HFFc6 (cell line): ENCODE measurements at regions not wholly inside any gene's neighbourhood (a gene's known extent, or its start where the extent isn't known, plus 50 kb on each side); places are given as distances from the start of the nearest gene placed in this dataset.

Experiments used
- DNase-seq: peaks from one replicate; pipeline ENCODE4 v3.0.0-alpha.2; 2018
- H3K27ac Mint-ChIP-seq: 2 replicates; pipeline ENCODE4 v1.8.0; 2020; ENCODE audit warnings: mild to moderate bottlenecking, mixed read lengths
- H3K27me3 Mint-ChIP-seq: 2 replicates; pipeline ENCODE4 v1.8.0; 2021; ENCODE audit warnings: mild to moderate bottlenecking, moderate library complexity, mixed read lengths; ENCODE audit not compliant: insufficient read depth
- H3K36me3 Mint-ChIP-seq: 2 replicates; pipeline ENCODE4 v1.8.0; 2021; ENCODE audit warnings: low read depth, mixed read lengths
- H3K4me1 Mint-ChIP-seq: 2 replicates; pipeline ENCODE4 v1.8.0; 2020; ENCODE audit warnings: low read depth, mixed read lengths
- H3K4me3 Mint-ChIP-seq: 2 replicates; pipeline ENCODE4 v1.8.0; 2020; ENCODE audit warnings: mild to moderate bottlenecking, moderate library complexity, mixed read lengths
- H3K9me3 Mint-ChIP-seq: 2 replicates; pipeline ENCODE4 v1.8.0; 2020; ENCODE audit warnings: mild to moderate bottlenecking, mixed read lengths
- CTCF ChIP-seq: fragments of 200-600 bp; sonication (generic); IDR thresholded peaks from 2 replicates; pipeline ENCODE4 v1.5.0; 2021; ENCODE audit warnings: antibody characterized with exemption, mild to moderate bottlenecking

DNA sequence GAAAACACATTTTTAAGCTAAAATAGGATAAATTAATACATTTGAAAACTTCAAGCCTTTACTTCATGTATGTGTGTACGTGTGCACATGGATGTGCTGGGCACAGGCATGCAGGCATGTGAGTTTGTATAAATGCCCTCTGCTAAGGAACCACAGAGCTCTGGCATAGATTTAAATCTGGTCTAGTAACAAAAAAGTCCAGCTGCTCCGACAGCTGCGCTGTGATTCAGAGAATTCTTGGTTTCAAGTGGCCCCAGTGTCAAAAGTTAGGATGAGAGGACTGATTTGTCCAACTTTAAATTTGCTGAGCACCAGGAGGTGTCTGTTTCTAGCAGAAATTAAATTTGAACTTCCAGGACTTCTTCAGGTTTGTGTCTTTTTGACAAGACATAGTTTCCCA is 203.7 kb upstream of the TUT7 start:
- no peak overlapping the region; the same call in 1 of the 2 replicates for H3K27ac Mint-ChIP-seq
- H3K9me3 Mint-ChIP-seq, result no peaks in the 10 kb centered on the region
- H3K27me3 Mint-ChIP-seq, result no peaks in the 10 kb centered on the region; the same call in none of the 2 replicates
- no peak for TF ChIP-seq CTCF
- H3K4me1 Mint-ChIP-seq, result peaks cover 32% of the 10 kb centered on the region
- DNase-seq, result no peak
- no peak overlapping the region for H3K4me3 Mint-ChIP-seq
- H3K36me3 Mint-ChIP-seq, result no peaks in the 10 kb centered on the region

- peak; percentile 26; the same call in 1 of the 2 replicates for TF ChIP-seq CTCF
- peaks cover 29% of the 10 kb centered on the region for H3K4me1 Mint-ChIP-seq
- no peak overlapping the region for H3K4me3 Mint-ChIP-seq
- no peaks in the 10 kb centered on the region for H3K9me3 Mint-ChIP-seq
- H3K27ac Mint-ChIP-seq, result peak overlapping the region; percentile 86
- H3K27me3 Mint-ChIP-seq, result no peaks in the 10 kb centered on the region; the same call in none of the 2 replicates
- peak; percentile 94 for DNase-seq
- no peaks in the 10 kb centered on the region for H3K36me3 Mint-ChIP-seq
Measured at GRCh38 chr9:86557063-86557766, 203.0 kb upstream of the TUT7 start.

DNA sequence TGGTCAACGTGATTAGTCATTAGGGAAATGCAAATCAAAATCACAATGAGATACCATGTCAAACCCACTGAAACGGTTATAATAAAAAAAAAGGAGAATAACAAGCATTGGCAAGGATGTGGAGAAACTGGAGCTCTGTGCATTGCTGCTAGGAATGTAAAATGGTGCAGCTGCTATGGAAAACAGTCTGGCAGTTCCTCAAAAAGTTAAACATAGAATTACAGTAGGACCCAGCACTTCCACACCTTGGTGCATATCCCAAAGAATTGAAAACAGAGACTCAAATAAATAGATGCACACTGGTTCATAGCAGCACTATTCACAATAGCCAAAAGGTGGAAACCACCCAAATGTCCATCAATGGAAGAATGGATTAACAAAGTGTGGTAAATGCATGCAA is 201.5 kb upstream of the TUT7 start:
- Mint-ChIP-seq H3K4me1 (peaks cover 42% of the 10 kb centered on the region), H3K36me3 (no peaks in the 10 kb centered on the region), H3K4me3 (no peak overlapping the region), H3K9me3 (no peaks in the 10 kb centered on the region), H3K27ac (no peak overlapping the region), H3K27me3 (no peaks in the 10 kb centered on the region; the same call in 1 of the 2 replicates)
- DNase-seq, result no peak
- TF ChIP-seq CTCF, result no peak

DNA sequence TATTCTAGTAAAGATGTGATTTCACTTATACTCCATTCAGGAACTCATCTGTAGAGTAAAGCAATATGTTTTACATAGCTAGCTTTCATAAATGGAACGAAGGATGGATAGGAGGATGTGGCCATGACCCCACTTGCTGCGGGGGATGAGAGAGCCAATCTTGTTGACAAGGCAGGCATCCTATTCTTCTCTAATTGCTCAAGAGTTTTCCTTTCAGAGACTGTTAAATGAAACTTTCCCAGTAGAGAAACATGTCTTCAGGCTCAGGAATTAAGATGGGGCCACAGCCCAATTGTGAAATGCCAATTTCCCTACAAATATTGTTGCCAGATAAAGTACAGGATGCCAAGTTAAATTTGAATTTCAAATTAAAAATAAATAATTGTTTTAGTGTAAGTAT is 196.2 kb upstream of the TUT7 start:
- H3K4me1 Mint-ChIP-seq, result peaks cover 65% of the 10 kb centered on the region
- no peak for DNase-seq

DNA sequence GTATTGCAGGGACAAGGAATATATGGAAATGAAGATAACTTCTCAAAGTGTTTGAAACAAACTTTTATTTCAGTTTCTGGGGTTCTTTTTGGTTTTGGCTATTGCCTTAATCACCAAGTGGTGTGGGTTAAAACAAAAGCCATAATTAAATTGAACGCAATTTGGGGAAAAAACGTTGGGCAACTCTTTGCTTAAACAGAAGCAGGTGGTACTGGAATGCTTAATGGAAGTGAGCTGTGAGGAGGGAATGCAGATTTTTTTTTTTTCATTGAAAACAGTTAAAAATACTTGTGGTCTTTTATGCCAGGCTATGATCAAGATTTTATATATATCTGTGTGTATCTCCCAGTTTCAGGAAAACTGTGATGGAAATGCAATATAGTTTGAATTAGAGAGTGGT is 195.7 kb upstream of the TUT7 start:
- no peak for DNase-seq
- Mint-ChIP-seq H3K27me3 (no peaks in the 10 kb centered on the region; the same call in none of the 2 replicates), H3K4me1 (peaks cover 65% of the 10 kb centered on the region), H3K9me3 (no peaks in the 10 kb centered on the region), H3K4me3 (peak overlapping the region; percentile 70), H3K27ac (peak overlapping the region; percentile 88), H3K36me3 (no peaks in the 10 kb centered on the region)
- no peak for TF ChIP-seq CTCF

More for the DNA sequence above, 196.2 kb upstream of the TUT7 start:
- H3K4me3 Mint-ChIP-seq, result peak overlapping the region; percentile 70
- no peaks in the 10 kb centered on the region for H3K36me3 Mint-ChIP-seq
- TF ChIP-seq CTCF, result no peak
- no peaks in the 10 kb centered on the region; the same call in none of the 2 replicates for H3K27me3 Mint-ChIP-seq
- H3K9me3 Mint-ChIP-seq, result no peaks in the 10 kb centered on the region
- H3K27ac Mint-ChIP-seq, result peak overlapping the region; percentile 88
